SH-SY5Y (cell line): ENCODE measurements at regions not wholly inside any gene's neighbourhood (a gene's known extent, or its start where the extent isn't known, plus 50 kb on each side); places are given as distances from the start of the nearest gene placed in this dataset.

Experiments
- GATA2 ChIP-seq: IDR thresholded peaks from 2 replicates; pipeline ENCODE4 v1.6.1; 2011; ENCODE audit warnings: mild to moderate bottlenecking, low read depth, low read length
- GATA3 ChIP-seq: IDR thresholded peaks from 2 replicates; pipeline ENCODE4 v1.6.1; 2011; ENCODE audit warnings: low read depth, mild to moderate bottlenecking, low read length, moderate library complexity

DNA sequence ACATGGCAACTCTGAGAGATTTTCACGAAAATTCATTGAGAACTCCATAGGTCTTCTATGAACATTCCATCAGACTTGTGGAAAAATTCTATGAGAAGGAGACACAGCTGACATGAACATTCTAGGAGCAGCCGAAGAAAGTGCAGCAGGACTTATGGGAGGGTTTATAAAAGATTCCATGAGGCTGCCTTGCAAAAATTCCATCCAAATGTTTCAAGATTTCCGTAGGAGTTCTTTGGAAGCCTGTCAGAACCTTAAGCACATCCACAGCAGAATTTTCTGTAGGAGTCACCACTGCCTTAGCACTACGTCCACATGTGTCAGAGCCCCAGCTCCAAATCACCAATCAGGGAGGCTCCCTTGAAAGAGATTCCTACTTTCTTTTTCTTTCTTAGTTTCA lies 67.0 kb upstream of the MSX1 start:
- TF ChIP-seq GATA2, result no peak
- TF ChIP-seq GATA3, result no peak
